SKM-1 (cell line): ENCODE measurements at regions not wholly inside any gene's neighbourhood (a gene's known extent, or its start where the extent isn't known, plus 50 kb on each side); places are given as distances from the start of the nearest gene placed in this dataset.
"Not testable (repeated sequence)": the region's sequence is repeated elsewhere in the genome, so short reads cannot be mapped to it uniquely, and the experiment has no call there.

Source experiments
- DNase-seq: peaks from one replicate; lab custom pipeline; 2025; ENCODE audit not compliant: unreplicated experiment; lab: John Stamatoyannopoulos, UW

- no peak for DNase-seq
Observed at GRCh38 chr1:194629011-194629410, 1442.6 kb upstream of the B3GALT2 start.

- no peak for DNase-seq
Observed at GRCh38 chr1:194624833-194625232, 1438.4 kb upstream of the B3GALT2 start.

GRCh38 chr1:194618101-194618500, 1431.7 kb upstream of the B3GALT2 start:
- DNase-seq = no peak

DNA sequence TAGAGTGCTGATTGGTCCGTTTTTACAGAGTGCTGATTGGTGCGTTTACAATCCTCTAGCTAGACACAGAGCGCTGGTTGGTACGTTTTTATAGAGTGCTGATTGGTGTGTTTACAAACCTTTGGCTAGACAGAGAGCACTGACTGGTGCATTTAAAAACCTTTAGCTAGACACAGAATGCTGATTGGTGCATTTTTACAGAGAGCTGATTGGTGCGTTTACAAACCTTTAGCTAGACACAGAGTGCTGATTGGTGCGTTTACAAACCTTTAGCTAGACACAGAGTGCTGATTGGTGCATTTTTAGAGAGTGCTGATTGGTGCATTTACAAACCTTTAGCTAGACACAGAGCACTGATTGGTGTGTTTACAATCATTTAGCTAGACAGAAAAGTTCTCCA, 1430.9 kb upstream of the B3GALT2 start:
- DNase-seq = not testable (repeated sequence)

DNA sequence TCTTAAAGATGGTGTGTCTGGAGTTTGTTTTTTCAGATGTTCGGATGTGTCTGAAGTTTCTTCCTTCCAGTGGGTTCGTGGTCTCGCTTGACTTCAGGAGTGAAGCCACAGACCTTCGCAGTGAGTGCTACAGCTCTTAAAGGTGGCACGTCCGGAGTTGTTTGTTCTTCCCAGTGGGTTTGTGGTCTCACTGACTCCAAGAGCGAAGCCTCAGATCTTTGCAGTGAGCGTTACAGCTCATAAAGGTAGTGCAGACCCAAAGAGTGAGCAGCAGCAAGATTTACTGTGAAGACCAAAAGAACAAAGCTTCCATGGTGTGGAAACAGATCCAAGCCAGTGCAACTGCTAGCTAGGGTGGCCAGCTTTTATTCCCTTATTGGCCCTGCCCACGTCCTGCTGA, 1430.4 kb upstream of the B3GALT2 start:
- DNase-seq = no peak

DNA sequence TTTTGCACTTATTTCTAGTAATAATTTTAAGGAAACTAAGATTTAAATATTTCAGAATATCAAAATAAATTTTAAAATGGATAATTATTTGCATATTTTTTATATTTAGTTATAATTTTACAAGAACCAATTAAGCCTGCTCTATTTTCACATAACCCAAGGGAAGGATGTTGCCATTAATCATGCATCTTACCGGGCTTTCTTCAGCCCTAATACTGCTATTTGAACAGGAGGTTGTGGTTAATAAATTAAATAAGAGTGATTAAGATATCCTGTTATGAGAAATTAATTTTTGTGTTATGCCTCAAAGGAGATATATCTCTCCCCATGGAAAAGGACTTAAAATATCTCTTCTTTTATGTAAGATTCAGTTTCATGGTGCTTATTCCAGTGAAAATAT, 1415.8 kb upstream of the B3GALT2 start:
- DNase-seq = no peak

DNA sequence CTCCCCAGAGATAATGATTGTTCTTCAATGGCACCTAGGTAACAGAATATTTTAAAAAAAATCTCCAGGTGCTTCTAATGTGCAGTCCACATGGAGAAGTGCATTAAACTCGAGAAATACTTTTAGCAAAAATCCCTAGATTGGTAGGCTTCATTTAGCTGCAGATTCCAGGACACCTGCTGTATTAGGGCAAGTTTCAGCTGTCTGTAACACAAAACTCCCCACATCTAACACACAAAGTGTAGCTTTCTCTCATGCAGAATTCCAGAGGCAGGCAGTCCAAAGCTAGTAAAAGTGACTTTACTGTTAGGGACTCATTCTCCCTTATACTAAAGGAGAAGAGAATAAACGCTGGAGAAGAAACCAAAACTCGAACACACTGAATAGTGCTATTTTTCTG, 1414.3 kb upstream of the B3GALT2 start:
- DNase-seq = no peak

DNA sequence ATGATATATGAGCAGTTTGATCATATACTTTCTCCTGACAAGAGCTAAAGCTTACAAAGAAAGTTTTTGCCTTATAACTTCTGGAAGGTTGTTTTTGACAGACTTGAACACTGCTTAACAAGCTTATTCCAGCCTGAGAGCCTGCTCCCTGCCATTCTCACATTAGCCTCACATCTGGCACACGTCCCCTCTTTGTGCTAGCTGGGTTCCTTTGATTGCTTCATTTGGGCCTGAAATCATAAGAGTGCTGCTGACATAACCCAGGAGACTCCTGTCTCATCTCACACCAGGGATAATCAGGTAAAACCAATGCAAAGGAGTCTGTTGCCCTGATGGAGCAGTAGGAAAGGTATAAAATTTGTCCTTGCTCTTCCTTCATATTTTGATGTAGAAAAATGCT, 1411.7 kb upstream of the B3GALT2 start:
- DNase-seq = no peak

DNA sequence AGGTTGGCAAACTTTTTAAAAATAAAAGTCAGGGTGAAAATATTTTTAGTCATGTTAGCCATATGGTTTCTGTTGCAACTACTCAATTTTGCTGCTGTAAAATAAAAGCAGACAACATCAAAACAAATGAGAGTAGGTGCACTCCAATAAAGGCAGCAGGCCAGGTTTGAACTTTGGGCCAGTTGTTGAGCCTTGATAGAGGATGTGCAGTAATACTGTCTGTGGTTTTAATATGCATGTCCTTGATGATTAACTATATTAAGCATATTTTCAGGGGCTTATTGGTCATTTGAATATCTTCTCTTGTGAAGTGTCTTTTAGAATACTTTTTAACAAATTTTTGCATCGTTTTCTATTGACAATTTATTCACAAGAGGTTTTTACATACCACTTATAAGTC, 1399.9 kb upstream of the B3GALT2 start:
- DNase-seq = no peak

- no peak for DNase-seq
Observed at GRCh38 chr1:194584052-194584451, 1397.6 kb upstream of the B3GALT2 start.

DNA sequence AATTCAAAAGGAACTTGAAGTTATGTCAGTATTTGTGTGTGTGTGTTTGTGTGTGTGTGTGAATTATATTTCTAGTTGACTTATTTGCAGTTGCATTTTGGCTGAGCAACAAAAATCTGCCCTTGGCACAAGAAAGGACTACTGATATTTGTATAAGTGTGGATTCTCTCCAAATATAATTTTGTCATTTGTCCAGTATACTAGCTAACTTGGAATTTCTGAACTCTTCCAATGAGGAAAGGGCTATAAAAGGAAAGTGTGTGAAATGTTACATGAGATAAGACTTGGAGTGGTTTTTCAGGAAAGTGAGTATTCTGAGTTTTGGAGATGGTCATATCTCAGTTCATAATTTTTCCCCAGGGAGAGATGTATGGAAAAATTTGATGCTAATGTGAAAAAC, 1384.1 kb upstream of the B3GALT2 start:
- DNase-seq = no peak

- no peak for DNase-seq
Observed at GRCh38 chr1:194568610-194569009, 1382.2 kb upstream of the B3GALT2 start.

DNA sequence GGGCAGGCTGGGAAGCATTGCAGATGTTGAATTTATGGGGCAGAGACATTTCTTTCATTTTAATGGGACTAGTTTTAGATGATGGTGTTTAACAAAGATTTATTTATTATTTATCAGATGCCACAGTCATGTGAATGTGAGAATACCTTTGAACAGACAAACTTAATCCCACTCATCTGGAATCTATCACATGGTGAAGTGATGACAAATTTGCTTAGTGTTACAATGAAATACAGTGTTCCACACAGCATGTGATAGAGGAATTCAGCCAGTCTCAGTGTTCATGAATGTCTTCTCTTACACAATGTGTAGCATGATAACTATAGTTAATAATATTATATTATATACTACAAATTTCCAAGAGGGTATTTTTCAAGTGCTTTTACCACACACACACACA, 1361.7 kb upstream of the B3GALT2 start:
- DNase-seq = no peak

GRCh38 chr1:194544012-194544411, 1357.6 kb upstream of the B3GALT2 start:
- no peak for DNase-seq

GRCh38 chr1:194538453-194538852, 1352.0 kb upstream of the B3GALT2 start:
- no peak for DNase-seq

GRCh38 chr1:194537521-194537920, 1351.1 kb upstream of the B3GALT2 start:
- DNase-seq = no peak

DNA sequence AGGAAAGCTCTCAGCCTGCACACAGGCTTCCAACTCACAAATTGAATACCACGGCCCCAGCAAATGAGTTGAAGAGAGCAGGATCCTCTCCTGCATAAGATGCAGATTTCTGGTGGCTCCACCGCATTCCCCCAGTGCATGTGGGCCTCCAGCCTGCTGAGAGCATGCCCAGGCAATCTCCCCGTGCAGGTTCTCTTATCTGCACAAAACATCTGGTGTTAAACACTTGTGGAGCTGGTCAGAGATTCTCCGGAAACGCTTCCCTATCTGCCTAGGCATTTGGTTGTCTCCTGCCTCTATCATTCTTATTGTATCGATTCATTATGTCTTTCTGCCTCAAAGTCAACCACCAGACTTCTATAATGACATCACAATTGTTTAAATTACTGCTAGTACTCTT, 1349.0 kb upstream of the B3GALT2 start:
- DNase-seq = no peak

DNA sequence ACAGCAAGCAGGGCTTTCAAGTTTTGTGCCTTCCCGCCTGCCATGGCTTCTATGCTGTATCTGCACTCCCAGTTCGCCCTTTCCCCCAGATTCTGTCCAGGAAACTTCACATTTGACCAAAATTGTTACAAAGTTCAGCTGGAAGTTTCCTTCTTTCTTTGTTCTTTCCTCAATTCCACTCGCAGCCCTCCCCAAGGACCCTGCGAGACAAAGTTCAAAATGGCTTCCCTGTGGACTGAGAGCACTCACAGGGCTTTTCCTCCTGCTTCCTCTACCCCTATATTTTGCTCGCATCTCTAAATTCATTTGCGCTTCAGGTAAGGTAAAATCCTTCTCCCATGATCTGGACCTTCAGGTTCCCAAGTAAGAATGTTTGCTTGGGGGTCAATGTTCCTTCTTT, 1348.4 kb upstream of the B3GALT2 start:
- DNase-seq = no peak

- DNase-seq = no peak
Observed at GRCh38 chr1:194533641-194534040, 1347.2 kb upstream of the B3GALT2 start.

- DNase-seq = no peak
Observed at GRCh38 chr1:194517567-194517966, 1331.2 kb upstream of the B3GALT2 start.

DNA sequence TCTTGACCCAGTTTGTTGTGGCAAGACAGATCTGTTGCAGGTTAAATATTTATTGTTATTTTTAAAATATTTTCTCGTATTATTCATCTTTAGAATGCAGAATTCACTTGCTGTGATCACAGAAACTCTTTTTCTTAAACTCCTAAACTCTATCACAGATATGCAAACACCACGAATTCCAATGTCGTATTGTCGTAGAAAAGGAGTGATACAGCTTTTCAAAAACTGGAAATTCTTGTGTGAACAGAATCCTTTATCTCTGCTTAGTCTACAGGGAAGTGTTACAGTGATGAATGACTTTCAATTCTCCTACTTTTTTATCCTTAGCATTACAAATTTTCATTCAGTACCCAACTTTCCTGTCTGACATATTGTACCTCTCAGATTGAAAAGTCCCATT, 1329.5 kb upstream of the B3GALT2 start:
- no peak for DNase-seq

DNA sequence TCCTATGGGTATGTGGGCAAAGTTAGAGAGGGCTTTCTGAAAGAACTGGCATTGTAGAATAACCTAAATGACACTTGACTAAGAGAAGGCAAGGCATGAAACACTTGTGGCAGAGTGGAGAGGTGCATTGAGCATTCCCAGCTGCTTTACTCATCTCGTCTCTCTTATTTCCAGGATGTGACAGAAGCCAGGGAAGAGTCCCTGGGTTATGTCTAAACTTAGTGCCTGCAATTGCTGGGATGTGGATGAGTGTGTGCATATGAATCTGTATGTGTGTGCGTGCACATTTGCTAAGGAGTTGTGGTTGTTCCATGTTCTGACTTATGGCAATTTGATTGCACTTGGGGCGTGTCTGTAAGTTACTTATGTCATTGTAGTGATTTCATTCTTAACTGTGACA, 1326.5 kb upstream of the B3GALT2 start:
- DNase-seq = no peak

DNA sequence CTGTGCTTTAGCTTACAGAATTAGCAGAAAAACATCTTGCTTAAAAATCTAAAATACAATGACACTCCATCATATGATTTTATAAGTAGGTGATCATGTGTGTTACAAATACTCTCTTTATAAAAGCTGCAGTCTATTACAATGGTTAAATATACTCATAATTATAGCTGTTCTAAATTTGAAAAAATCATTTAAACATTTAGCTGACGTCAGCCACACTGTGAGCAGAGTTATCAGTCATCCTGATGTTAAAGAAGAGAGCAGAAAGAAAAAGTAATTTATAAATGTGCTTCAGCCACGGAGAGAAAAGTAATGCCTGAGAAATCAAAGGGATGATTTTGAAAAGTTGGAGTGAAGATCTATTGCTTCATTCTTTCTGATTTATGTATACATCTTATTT, 1325.9 kb upstream of the B3GALT2 start:
- no peak for DNase-seq

DNA sequence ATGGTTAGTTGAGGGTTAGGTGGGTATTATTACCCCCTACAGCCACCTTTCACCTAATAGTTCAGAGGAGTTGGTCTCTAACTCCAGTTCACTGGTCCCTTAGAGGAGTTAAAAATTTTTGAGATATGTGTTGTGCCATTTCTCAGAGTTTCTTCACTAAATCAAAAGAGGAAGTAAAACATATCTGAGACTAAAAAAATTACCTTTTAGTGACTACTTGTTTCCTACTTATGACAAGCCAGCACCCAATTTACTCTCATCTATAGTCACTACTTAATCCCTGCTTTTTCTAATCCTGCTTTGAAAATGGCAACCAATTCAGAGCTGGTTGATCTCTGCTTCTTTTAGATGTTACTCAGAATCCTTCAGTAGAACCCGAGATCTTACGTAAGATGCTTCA, 1316.8 kb upstream of the B3GALT2 start:
- DNase-seq = no peak
